ENCODE measurements at regions not wholly inside any gene's neighbourhood (a gene's known extent, or its start where the extent isn't known, plus 50 kb on each side); places are given as distances from the start of the nearest gene placed in this dataset.

DNA sequence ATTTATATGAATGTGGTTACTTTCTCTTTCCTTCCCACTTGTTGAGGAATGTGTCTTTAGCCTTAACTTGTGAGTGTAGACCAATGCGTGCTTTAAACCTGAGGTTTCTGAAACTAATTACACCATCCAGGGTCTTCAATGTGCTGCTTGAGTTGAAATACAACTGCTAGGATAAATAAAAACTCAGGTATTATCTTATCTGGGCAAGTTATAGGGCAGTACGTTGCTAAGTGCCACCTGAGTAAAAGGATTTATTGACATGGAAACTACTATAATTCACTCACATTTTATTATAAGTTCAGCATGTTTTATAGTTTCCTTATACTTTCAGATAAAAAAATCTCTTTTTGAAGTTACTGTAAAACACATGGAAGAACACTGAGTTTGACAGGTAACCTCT is 1136.8 kb upstream of the NUDT12 start:
- H3K9me3 ChIP-seq: no peaks in the 10 kb centered on the region
- no peaks in the 10 kb centered on the region for H3K4me1 ChIP-seq (ENCODE audit: control insufficient read depth in 1 of 2, insufficient read depth in 1 of 2, low read depth in 1 of 2, low read length in 1 of 2)
- no peak for TF ChIP-seq CTCF (IDR thresholded peaks at IDR 0.05)
- no peak overlapping the region for H3K4me3 ChIP-seq (ENCODE audit: low read depth in 1 of 2, low read length in 1 of 2)
- no peaks in the 10 kb centered on the region for H3K36me3 ChIP-seq
- no peak overlapping the region for H3K27ac ChIP-seq
- H3K27me3 ChIP-seq: no peaks in the 10 kb centered on the region

GRCh38 chr5:104661256-104661655 is 1098.7 kb upstream of the NUDT12 start:
- no peak overlapping the region for H3K27ac ChIP-seq

DNA sequence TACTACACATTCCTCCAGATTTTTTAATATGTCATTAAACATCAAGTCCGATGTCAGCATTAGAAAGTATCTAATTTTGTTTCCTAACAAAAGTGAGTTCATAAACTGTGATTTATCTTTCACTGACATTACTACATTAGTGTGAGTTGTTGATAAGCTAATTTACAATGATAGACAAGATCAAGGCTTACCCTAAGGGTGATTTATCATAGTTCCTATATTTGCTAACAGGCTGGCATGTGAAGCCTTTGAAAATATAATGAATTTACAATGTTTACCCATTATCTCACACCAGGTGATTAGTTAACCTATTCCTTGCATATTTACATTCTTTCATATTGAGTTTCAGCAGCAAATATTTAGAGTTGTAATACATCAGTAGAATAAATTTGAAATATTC is 1096.9 kb upstream of the NUDT12 start:
- Histone ChIP-seq H3K27ac (no peak overlapping the region), H3K4me1 (ENCODE audit: control insufficient read depth in 1 of 2, insufficient read depth in 1 of 2, low read depth in 1 of 2, low read length in 1 of 2) (no peaks in the 10 kb centered on the region), H3K4me3 (ENCODE audit: low read depth in 1 of 2, low read length in 1 of 2) (no peak overlapping the region), H3K36me3 (no peaks in the 10 kb centered on the region), H3K27me3 (no peaks in the 10 kb centered on the region), H3K9me3 (no peaks in the 10 kb centered on the region)
- TF ChIP-seq CTCF (IDR thresholded peaks at IDR 0.05): no peak

More at GRCh38 chr5:104661256-104661655, 1098.7 kb upstream of the NUDT12 start:
- no peaks in the 10 kb centered on the region for H3K9me3 ChIP-seq
- TF ChIP-seq CTCF (IDR thresholded peaks at IDR 0.05): no peak
- no peaks in the 10 kb centered on the region for H3K36me3 ChIP-seq
- no peak overlapping the region for H3K4me3 ChIP-seq (ENCODE audit: low read depth in 1 of 2, low read length in 1 of 2)
- no peaks in the 10 kb centered on the region for H3K4me1 ChIP-seq (ENCODE audit: control insufficient read depth in 1 of 2, insufficient read depth in 1 of 2, low read depth in 1 of 2, low read length in 1 of 2)
- H3K27me3 ChIP-seq: no peaks in the 10 kb centered on the region

DNA sequence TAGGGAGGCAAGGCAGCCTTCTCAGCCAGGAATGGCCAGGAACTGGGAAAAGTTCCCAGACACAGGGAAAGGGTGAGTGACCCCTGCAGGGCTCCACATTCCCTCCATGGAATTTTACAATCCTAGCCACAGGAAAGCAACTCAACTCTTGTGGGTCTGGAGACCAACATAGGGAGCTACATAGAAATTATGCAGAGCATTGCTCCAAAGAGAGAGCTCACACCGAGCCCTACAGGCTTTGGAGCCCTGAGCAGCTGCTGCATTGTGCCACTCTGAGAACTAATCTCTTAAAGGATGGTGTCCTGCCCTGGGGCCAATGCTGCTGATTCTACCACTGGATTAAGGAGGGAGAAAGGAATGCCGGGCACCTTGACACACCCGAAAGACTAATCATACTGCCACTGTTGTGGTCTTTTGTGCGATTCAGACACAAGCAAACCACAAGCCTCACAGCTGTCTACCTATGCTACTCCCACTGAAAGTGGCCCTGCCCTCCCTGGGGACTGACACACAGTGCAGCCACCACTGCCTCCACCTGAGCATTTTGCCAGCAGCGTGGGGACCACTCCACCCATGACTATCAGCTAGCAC is 1089.8 kb upstream of the NUDT12 start:
- no peak overlapping the region for H3K27ac ChIP-seq
- H3K9me3 ChIP-seq: no peaks in the 10 kb centered on the region
- no peak overlapping the region for H3K4me3 ChIP-seq (ENCODE audit: low read depth in 1 of 2, low read length in 1 of 2)
- TF ChIP-seq CTCF (IDR thresholded peaks at IDR 0.05): no peak
- no peaks in the 10 kb centered on the region for H3K36me3 ChIP-seq
- H3K4me1 ChIP-seq (ENCODE audit: control insufficient read depth in 1 of 2, insufficient read depth in 1 of 2, low read depth in 1 of 2, low read length in 1 of 2): no peaks in the 10 kb centered on the region
- H3K27me3 ChIP-seq: no peaks in the 10 kb centered on the region

DNA sequence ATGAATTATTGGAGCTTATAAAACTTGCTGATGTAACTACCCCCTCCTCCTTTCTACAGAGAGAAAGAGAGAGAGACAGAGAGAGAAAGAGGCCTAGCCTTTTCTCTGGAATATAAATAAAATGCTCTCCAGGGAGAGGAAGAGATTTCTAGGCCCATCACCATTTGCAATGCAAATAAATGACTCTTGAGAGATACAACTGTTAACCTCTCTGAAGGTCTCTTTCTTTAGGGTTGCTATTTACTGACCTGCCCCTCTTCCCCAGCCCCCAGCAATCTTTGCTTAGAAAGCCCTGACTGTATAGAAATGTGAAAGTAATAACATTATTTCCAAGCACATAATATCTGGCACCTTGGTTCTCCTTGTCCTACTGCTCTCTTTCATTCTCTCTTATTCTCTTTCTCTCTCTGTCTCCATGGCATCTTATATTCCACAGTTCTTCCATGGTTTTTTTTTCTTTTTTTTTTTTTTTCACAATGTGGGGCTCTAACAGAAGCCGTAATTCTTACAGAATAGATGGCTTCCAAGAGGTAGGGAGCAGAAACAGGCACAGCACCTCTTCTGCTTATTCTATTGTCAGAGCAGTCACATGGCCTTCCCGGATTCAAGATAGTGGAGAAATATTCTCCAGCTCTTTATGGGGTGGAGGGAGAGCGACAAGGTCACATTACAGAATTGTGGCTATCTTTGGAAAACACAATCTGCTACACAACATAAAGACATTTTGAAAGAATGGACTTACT is 1087.9 kb upstream of the NUDT12 start:
- TF ChIP-seq CTCF (IDR thresholded peaks at IDR 0.05): no peak
- Histone ChIP-seq H3K27ac (no peak overlapping the region), H3K4me3 (ENCODE audit: low read depth in 1 of 2, low read length in 1 of 2) (no peak overlapping the region), H3K9me3 (no peaks in the 10 kb centered on the region), H3K4me1 (ENCODE audit: control insufficient read depth in 1 of 2, insufficient read depth in 1 of 2, low read depth in 1 of 2, low read length in 1 of 2) (no peaks in the 10 kb centered on the region), H3K27me3 (no peaks in the 10 kb centered on the region), H3K36me3 (no peaks in the 10 kb centered on the region)

Data from neutrophil (primary cell).